Ovary (tissue), 7 donors: ENCODE measurements at regions not wholly inside any gene's neighbourhood (a gene's known extent, or its start where the extent isn't known, plus 50 kb on each side); places are given as distances from the start of the nearest gene placed in this dataset.
"Not testable (repeated sequence)": the region's sequence is repeated elsewhere in the genome, so short reads cannot be mapped to it uniquely, and the experiment has no call there.

Source experiments
- DNase-seq, 5 donors: peaks; one replicate each; pipeline ENCODE4 v3.0.0-alpha.2; 2019 to 2020
- H3K27ac ChIP-seq, 2 donors: fragments of 200-600 bp; one replicate each; pipeline versions ENCODE4 v1.5.1 to v1.8.0; 2019 to 2022
- H3K27me3 ChIP-seq: fragments of 200-600 bp; one replicate; pipeline ENCODE4 v1.8.0; 2022
- H3K36me3 ChIP-seq: fragments of 200-600 bp; sonication (generic); one replicate; pipeline ENCODE4 v1.5.1; 2019
- H3K4me1 ChIP-seq: one replicate; pipeline ENCODE4 v1.8.1; 2013; ENCODE audit warnings: mild to moderate bottlenecking, moderate library complexity; ENCODE audit not compliant: insufficient read depth
- H3K4me3 ChIP-seq: fragments of 200-600 bp; sonication (generic); one replicate; pipeline ENCODE4 v1.5.1; 2017
- H3K9me3 ChIP-seq, 2 donors: fragments of 200-600 bp in 1 of 2; sonication (generic) in 1 of 2; one replicate each; pipeline versions ENCODE4 v1.5.1 to v1.8.1; 2013 to 2019; ENCODE audit warnings: mild to moderate bottlenecking in 1 of 2, moderate library complexity in 1 of 2
- EP300 ChIP-seq: sonication (generic); formaldehyde crosslinking; IDR thresholded peaks from one replicate; pipeline ENCODE4 v1.6.1; 2017; ENCODE audit warnings: antibody characterized with exemption
- POLR2A ChIP-seq: fragments of 450-650 bp; IDR thresholded peaks from one replicate; pipeline ENCODE4 v1.6.1; 2017; ENCODE audit warnings: antibody characterized with exemption, mild to moderate bottlenecking, moderate library complexity
- WGBS, 3 donors: extraction: QIAGEN DNeasy Blood & Tissue Kit in 1 of 3; methylation state at CpG; one replicate each; pipeline versions ENCODE4 v1.1.5 to v1.1.7; 2013 to 2017; 5-methylcytosine and 5-hydroxymethylcytosine counted together
- intact Hi-C, 4 donors: fragments of 100-400 bp; cut with DNase I; formaldehyde crosslinking; loops; one replicate each; pipeline versions ENCODE4 v1.11.0 to v1.15.1; 2022 to 2023
- TF ChIP-seq, protein P1 (sequence below), 3 donors: fragments of 450-650 bp in 2 of 3; fragments of 200-600 bp in 1 of 3; IDR thresholded peaks; one replicate each; pipeline versions ENCODE4 v1.5.1 to v1.8.0; 2016 to 2022; ENCODE audit warnings: antibody characterized with exemption in 3 of 3, mild to moderate bottlenecking in 1 of 3
- donor health status: DM: no; HTN: no; CAD: no; lungs with moderate emphysema.
- donor health status: DM: no; HTN: no; CAD: no.
- donor health status: Bipolar disorder and iron deficiency.
- donor health status: DM: no; HTN: no; CAD: no.
- donor health status: DM: yes; HTN: yes; CAD: no.

- Histone ChIP-seq H3K4me3 (no peak overlapping the region), H3K27me3 (no peaks in the 10 kb centered on the region), H3K4me1 (no peaks in the 10 kb centered on the region), H3K9me3 (no peaks in the 10 kb centered on the region), H3K27ac (no peak overlapping the region), H3K36me3 (no peaks in the 10 kb centered on the region)
- DNase-seq = no peak
- intact Hi-C loops = no loop called here
- TF ChIP-seq EP300 = no peak
- TF ChIP-seq, protein P1, sequence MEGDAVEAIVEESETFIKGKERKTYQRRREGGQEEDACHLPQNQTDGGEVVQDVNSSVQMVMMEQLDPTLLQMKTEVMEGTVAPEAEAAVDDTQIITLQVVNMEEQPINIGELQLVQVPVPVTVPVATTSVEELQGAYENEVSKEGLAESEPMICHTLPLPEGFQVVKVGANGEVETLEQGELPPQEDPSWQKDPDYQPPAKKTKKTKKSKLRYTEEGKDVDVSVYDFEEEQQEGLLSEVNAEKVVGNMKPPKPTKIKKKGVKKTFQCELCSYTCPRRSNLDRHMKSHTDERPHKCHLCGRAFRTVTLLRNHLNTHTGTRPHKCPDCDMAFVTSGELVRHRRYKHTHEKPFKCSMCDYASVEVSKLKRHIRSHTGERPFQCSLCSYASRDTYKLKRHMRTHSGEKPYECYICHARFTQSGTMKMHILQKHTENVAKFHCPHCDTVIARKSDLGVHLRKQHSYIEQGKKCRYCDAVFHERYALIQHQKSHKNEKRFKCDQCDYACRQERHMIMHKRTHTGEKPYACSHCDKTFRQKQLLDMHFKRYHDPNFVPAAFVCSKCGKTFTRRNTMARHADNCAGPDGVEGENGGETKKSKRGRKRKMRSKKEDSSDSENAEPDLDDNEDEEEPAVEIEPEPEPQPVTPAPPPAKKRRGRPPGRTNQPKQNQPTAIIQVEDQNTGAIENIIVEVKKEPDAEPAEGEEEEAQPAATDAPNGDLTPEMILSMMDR (IDR thresholded peaks at IDR 0.05) = no peak
- TF ChIP-seq POLR2A = no peak
- 18 to 42% (median 29%) methylated on average over 1 of the region's 1 CpG for WGBS, 3 donors
Measured at GRCh38 chr12:102669056-102669455, 188.7 kb upstream of the IGF1 start.

GRCh38 chr12:102666176-102666575 is 185.8 kb upstream of the IGF1 start:
- H3K4me1 ChIP-seq, H3K4me3 ChIP-seq, DNase-seq, intact Hi-C loops, H3K27ac ChIP-seq, H3K9me3 ChIP-seq, H3K36me3 ChIP-seq, H3K27me3 ChIP-seq: not testable (repeated sequence)
- WGBS, 3 donors = 40 to 51% (median 50%) methylated on average over 3 of the region's 3 CpGs

DNA sequence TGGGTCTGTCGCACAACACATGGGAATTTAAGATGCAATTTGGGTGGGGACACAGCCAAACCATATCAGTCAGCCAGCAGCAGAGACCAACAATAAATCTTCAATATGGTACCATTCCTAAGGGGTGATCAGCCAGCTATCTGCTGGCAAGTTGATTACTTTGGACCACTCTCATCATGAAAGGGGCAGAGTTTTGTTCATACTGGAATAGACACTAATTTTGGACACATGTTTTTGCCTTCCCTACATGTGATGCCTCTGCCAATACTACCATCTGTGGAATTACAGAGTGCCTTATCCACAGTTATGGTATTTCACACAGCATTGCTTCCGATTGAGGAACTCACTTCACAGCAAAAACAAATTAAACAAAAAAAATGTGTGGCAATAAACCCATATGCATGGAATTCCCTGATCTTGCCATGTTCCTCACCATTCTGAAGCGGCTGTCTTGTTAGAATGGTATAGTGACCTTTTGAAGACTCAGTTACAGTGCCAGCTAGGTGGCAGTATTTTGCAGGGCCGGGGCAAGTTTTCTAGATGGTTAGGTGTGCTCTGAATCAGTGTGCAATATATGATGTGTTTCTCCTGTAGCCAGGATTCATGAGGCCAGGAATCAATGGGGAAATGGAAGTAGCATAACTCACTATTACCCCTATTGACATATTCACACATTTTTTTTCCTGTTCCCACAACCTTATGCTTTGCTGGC is 179.0 kb upstream of the IGF1 start:
- no peaks in the 10 kb centered on the region for H3K9me3 ChIP-seq
- no peaks in the 10 kb centered on the region for H3K27me3 ChIP-seq
- DNase-seq = no peak
- intact Hi-C loops = no loop called here
- TF ChIP-seq, protein P1 (IDR thresholded peaks at IDR 0.05) = no peak
- TF ChIP-seq EP300 = no peak
- no peak for TF ChIP-seq POLR2A
- H3K27ac ChIP-seq = no peak overlapping the region
- no peaks in the 10 kb centered on the region for H3K36me3 ChIP-seq
- H3K4me3 ChIP-seq = no peak overlapping the region
- H3K4me1 ChIP-seq = no peaks in the 10 kb centered on the region
- WGBS, 3 donors = 82 to 91% (median 84%) methylated on average over 4 of the region's 4 CpGs

- TF ChIP-seq POLR2A = no peak
- no peak for TF ChIP-seq EP300
- Histone ChIP-seq H3K4me3 (no peak overlapping the region), H3K27me3 (no peaks in the 10 kb centered on the region), H3K9me3 (no peaks in the 10 kb centered on the region), H3K36me3 (no peaks in the 10 kb centered on the region), H3K27ac (no peak overlapping the region), H3K4me1 (no peaks in the 10 kb centered on the region)
- 60 to 77% (median 77%) methylated on average over 2 of the region's 2 CpGs for WGBS, 3 donors
- intact Hi-C loops = no loop called here
- DNase-seq = no peak
Measured at GRCh38 chr12:102653406-102653805, 173.0 kb upstream of the IGF1 start.

DNA sequence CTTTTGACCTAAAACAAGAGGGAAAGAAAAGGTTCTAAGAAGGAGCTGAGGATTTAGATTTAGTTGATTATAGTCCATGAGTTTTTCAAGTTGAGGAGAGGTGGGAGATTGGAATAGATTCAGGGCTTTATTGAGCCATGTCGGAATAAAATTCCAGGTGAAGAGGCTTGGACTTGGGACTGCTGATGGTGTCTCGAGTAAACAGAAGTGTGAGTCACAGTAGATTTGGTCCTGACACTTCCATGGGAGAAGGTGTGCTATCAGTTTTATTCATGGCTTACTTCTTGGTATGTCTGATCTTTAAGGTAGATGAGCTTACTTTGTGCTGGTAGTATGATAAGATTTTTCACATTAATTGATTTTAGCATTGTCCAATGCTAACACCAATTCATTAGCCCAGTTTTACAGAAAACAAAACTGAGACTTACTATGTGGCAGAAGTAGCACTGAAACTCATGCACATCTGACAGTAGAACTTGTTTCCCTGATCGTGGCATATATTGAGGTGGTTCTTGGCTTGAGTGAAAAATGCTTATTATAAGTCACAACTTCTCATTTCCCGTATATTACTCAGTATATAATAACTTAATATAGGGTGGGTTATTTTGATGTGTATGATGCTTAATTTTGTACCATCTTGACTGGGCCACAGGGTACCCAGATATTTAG is 172.4 kb upstream of the IGF1 start:
- intact Hi-C loops = no loop called here
- no peak overlapping the region for H3K4me3 ChIP-seq
- no peak overlapping the region for H3K27ac ChIP-seq
- DNase-seq = no peak
- no peak for TF ChIP-seq POLR2A
- TF ChIP-seq EP300 = no peak
- TF ChIP-seq, protein P1 (IDR thresholded peaks at IDR 0.05) = no peak
- no peaks in the 10 kb centered on the region for H3K27me3 ChIP-seq
- WGBS, 3 donors = 88 to 91% (median 90%) methylated on average over 4 of the region's 4 CpGs
- H3K36me3 ChIP-seq = no peaks in the 10 kb centered on the region
- no peaks in the 10 kb centered on the region for H3K4me1 ChIP-seq
- H3K9me3 ChIP-seq = no peaks in the 10 kb centered on the region
